DND-41 (cell line): ENCODE measurements at regions not wholly inside any gene's neighbourhood (a gene's known extent, or its start where the extent isn't known, plus 50 kb on each side); places are given as distances from the start of the nearest gene placed in this dataset.

ENCODE experiments used
- ATAC-seq: fragments of 200-7000 bp; cut with Tn5 transposase; 3 replicates; pipeline ENCODE4 v1.9.1; 2021; ENCODE audit warnings: low read depth; ENCODE audit not compliant: insufficient read depth
- DNase-seq: peaks from one replicate; pipeline ENCODE4 v3.0.0-alpha.2; 2020
- H2AFZ ChIP-seq: 2 replicates; pipeline ENCODE4 v1.6.0; 2012; ENCODE audit warnings: low read depth, low read length
- H3K27ac ChIP-seq: 2 replicates; pipeline ENCODE4 v1.5.1; 2012; ENCODE audit warnings: low read length, inconsistent platforms
- H3K27me3 ChIP-seq: fragments of 200-600 bp; sonication (generic); 2 replicates; pipeline ENCODE4 v1.6.0; 2012; ENCODE audit warnings: low read length, mild to moderate bottlenecking, inconsistent platforms; ENCODE audit not compliant: insufficient read depth, poor library complexity
- H3K36me3 ChIP-seq: 2 replicates; pipeline ENCODE4 v1.5.1; 2012; ENCODE audit warnings: low read length, inconsistent platforms; ENCODE audit not compliant: insufficient read depth
- H3K4me1 ChIP-seq: 2 replicates; pipeline ENCODE4 v1.5.1; 2012; ENCODE audit warnings: mild to moderate bottlenecking, low read length; ENCODE audit not compliant: insufficient read depth
- H3K4me2 ChIP-seq: 2 replicates; pipeline ENCODE4 v1.6.0; 2012; ENCODE audit warnings: mild to moderate bottlenecking, moderate library complexity, low read length, inconsistent platforms; ENCODE audit not compliant: insufficient read depth
- H3K4me3 ChIP-seq, 2 experiments: fragments of 200-600 bp in 1 of 2; shearing (Covaris generic) in 1 of 2; 2 replicates each; pipeline ENCODE4 v1.5.1; 2012 to 2016; ENCODE audit warnings: inconsistent platforms in 2 of 2, low read length in 2 of 2, mild to moderate bottlenecking in 2 of 2, low read depth in 1 of 2, moderate library complexity in 1 of 2
- H3K79me2 ChIP-seq: 2 replicates; pipeline ENCODE4 v1.6.0; 2012; ENCODE audit warnings: low read length, inconsistent platforms; ENCODE audit not compliant: insufficient read depth
- H3K9ac ChIP-seq: 2 replicates; pipeline ENCODE4 v1.6.0; 2012; ENCODE audit warnings: low read depth, mild to moderate bottlenecking, inconsistent platforms, low read length, moderate library complexity
- H3K9me3 ChIP-seq: 2 replicates; pipeline ENCODE4 v1.5.1; 2012; ENCODE audit warnings: low read length, moderate library complexity, mild to moderate bottlenecking, inconsistent platforms; ENCODE audit not compliant: insufficient read depth, severe bottlenecking
- H4K20me1 ChIP-seq: 2 replicates; pipeline ENCODE4 v1.6.0; 2012; ENCODE audit warnings: low read length; ENCODE audit not compliant: insufficient read depth
- EZH2 ChIP-seq: IDR thresholded peaks from 3 replicates; pipeline ENCODE4 v1.6.1; 2012; ENCODE audit warnings: borderline replicate concordance, low read depth, mild to moderate bottlenecking, moderate library complexity, low read length, inconsistent platforms; ENCODE audit not compliant: severe bottlenecking
- TF ChIP-seq, protein P1 (sequence below): IDR thresholded peaks from 2 replicates; pipeline ENCODE4 v1.5.1; 2012; ENCODE audit warnings: borderline replicate concordance, low read length, moderate library complexity, mild to moderate bottlenecking; ENCODE audit not compliant: poor library complexity, severe bottlenecking; ENCODE audit errors: extremely low read depth

DNA sequence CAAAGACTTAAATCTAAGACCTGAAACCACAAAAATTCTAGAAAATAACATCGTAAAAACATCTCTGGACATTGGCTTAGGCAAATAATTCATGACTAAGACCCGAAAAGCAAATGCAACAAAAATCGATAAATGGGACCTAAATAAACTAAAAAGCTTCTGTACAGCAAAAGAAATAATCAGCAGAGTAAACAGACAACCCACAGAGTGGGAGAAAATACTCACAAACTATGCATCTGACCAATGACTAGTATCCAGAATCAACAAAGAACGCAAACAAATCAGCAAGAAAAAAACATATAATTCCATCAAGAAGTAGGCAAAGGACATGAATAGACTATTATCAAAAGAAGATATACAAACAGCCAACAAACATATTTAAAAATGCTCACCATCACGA is 749.4 kb downstream of the PLOD2 start:
- H3K9ac ChIP-seq, result no peak overlapping the region
- no peak overlapping the region for H3K4me2 ChIP-seq
- H3K9me3 ChIP-seq, result no peaks in the 10 kb centered on the region
- no peak overlapping the region for H2AFZ ChIP-seq
- no peak for ATAC-seq
- no peaks in the 10 kb centered on the region for H3K79me2 ChIP-seq
- H3K36me3 ChIP-seq, result no peaks in the 10 kb centered on the region
- H3K4me1 ChIP-seq, result no peaks in the 10 kb centered on the region
- DNase-seq, result no peak
- no peak for TF ChIP-seq EZH2
- TF ChIP-seq, protein P1, sequence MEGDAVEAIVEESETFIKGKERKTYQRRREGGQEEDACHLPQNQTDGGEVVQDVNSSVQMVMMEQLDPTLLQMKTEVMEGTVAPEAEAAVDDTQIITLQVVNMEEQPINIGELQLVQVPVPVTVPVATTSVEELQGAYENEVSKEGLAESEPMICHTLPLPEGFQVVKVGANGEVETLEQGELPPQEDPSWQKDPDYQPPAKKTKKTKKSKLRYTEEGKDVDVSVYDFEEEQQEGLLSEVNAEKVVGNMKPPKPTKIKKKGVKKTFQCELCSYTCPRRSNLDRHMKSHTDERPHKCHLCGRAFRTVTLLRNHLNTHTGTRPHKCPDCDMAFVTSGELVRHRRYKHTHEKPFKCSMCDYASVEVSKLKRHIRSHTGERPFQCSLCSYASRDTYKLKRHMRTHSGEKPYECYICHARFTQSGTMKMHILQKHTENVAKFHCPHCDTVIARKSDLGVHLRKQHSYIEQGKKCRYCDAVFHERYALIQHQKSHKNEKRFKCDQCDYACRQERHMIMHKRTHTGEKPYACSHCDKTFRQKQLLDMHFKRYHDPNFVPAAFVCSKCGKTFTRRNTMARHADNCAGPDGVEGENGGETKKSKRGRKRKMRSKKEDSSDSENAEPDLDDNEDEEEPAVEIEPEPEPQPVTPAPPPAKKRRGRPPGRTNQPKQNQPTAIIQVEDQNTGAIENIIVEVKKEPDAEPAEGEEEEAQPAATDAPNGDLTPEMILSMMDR, result no peak
- H3K27me3 ChIP-seq, result no peaks in the 10 kb centered on the region
- no peak overlapping the region for H3K27ac ChIP-seq
- H4K20me1 ChIP-seq, result no peaks in the 10 kb centered on the region
- H3K4me3 ChIP-seq, result no peak overlapping the region

DNA sequence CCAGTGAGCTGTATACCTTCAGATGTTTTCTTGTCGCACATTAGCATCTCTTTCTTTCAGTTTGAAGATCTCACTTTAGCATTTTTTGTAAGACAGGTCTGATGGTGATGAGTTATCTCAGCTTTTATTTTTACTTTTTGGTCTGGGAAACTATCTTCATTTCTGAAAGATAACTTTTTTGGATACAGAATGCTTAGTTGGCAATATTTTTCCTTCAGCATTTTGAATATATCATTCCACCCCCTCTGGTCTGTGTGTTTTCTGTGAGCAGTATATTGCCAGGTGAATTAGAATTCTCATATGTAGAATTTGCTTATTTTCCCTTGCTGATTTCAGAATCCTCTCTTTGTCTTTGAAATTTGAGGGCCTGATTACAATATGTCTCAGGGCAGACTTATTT is 743.3 kb downstream of the PLOD2 start:
- H3K36me3 ChIP-seq, result no peaks in the 10 kb centered on the region
- TF ChIP-seq, protein P1, result no peak
- TF ChIP-seq EZH2, result no peak

DNA sequence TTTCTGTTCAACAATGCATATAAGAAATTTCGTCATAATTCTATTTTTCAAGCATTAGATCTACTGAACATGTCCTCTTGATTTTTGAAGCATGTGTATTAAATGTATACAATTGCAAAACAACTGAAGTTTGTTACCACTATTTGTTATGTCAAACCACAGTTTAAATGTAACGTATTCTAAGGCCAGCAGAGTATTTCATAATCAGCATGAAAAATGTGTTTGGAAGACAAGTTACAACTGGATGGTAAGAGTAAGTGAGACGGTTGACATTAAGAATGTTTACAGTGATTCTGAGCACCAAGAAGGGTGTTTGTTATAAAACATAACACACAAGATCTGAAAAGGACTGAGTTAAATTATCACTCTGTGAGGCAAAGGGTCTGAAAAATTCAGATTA is 738.4 kb downstream of the PLOD2 start:
- no peak for TF ChIP-seq EZH2
- TF ChIP-seq, protein P1, result no peak
- Histone ChIP-seq H4K20me1 (no peaks in the 10 kb centered on the region), H3K36me3 (no peaks in the 10 kb centered on the region)

More for the DNA sequence above, 743.3 kb downstream of the PLOD2 start:
- DNase-seq (no peak), ATAC-seq (no peak)
- Histone ChIP-seq H3K9ac (no peak overlapping the region), H3K27me3 (no peaks in the 10 kb centered on the region), H3K4me1 (no peaks in the 10 kb centered on the region), H3K27ac (no peak overlapping the region), H4K20me1 (no peaks in the 10 kb centered on the region), H3K79me2 (no peaks in the 10 kb centered on the region), H3K9me3 (no peaks in the 10 kb centered on the region), H2AFZ (no peak overlapping the region), H3K4me2 (no peak overlapping the region), H3K4me3 (no peak overlapping the region)

DNA sequence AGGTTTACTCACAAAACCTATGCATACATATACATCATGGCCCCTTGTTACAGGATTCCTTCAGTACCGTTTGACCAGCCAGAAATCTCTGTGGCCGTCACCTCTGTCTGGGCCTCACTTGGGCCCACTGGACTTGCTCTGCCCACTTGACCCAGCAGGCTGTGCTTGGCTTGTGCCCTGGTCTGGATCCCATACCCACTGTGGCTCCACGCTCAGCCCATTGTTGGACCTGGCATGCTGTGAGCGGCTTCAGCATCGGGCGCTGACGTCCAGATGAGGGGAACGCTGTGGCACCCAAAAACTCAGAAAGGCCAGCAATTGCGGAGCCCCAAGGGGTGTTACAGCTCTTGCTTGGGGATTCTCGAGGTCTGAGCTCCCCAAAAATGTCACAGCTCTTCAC is 733.6 kb downstream of the PLOD2 start:
- Histone ChIP-seq H2AFZ (no peak overlapping the region), H3K36me3 (no peaks in the 10 kb centered on the region), H4K20me1 (no peaks in the 10 kb centered on the region), H3K4me1 (no peaks in the 10 kb centered on the region), H3K27ac (no peak overlapping the region), H3K27me3 (no peaks in the 10 kb centered on the region), H3K9ac (no peak overlapping the region), H3K9me3 (no peaks in the 10 kb centered on the region), H3K4me3 (no peak overlapping the region), H3K79me2 (no peaks in the 10 kb centered on the region), H3K4me2 (no peak overlapping the region)
- no peak for TF ChIP-seq EZH2
- ATAC-seq (no peak), DNase-seq (no peak)

More for the DNA sequence above, 738.4 kb downstream of the PLOD2 start:
- Histone ChIP-seq H3K9me3 (no peaks in the 10 kb centered on the region), H3K27ac (no peak overlapping the region), H2AFZ (no peak overlapping the region), H3K4me1 (no peaks in the 10 kb centered on the region), H3K4me3 (0 out of 4 replicates have a peak overlapping the region, but pooled peaks of 1 of the 2 experiments have one; percentile 2), H3K27me3 (no peaks in the 10 kb centered on the region), H3K79me2 (no peaks in the 10 kb centered on the region), H3K4me2 (no peak overlapping the region), H3K9ac (no peak overlapping the region)
- no peak for DNase-seq
- no peak for ATAC-seq
